CD4-positive, CD25-positive, alpha-beta regulatory T cell (primary cell): ENCODE measurements at regions not wholly inside any gene's neighbourhood (a gene's known extent, or its start where the extent isn't known, plus 50 kb on each side); places are given as distances from the start of the nearest gene placed in this dataset.
"Not testable (repeated sequence)": the region's sequence is repeated elsewhere in the genome, so short reads cannot be mapped to it uniquely, and the experiment has no call there.

Experiments
- ATAC-seq, 2 donors: fragments of 150-1000 bp; cut with Tn5 transposase; one replicate each; pipeline ENCODE4 v1.10.0; 2021; ENCODE audit warnings: low read depth in 2 of 2, moderate number of reproducible peaks in 2 of 2, moderate library complexity in 1 of 2
- DNase-seq, 3 donors: peaks; one replicate each; pipeline versions ENCODE4 v3.0.0 to v3.0.0-alpha.2; 2012 to 2022; ENCODE audit warnings: mixed read lengths in 1 of 3
- H3K27ac ChIP-seq: one replicate; pipeline ENCODE4 v1.7.0; 2013; ENCODE audit warnings: mild to moderate bottlenecking, low read length; ENCODE audit not compliant: insufficient read depth, poor library complexity, severe bottlenecking
- H3K27me3 ChIP-seq: one replicate; pipeline ENCODE4 v1.7.0; 2013; ENCODE audit warnings: low read length; ENCODE audit not compliant: control insufficient read depth, insufficient read depth
- H3K36me3 ChIP-seq: one replicate; pipeline ENCODE4 v1.7.0; 2013; ENCODE audit warnings: mild to moderate bottlenecking, low read length, moderate library complexity; ENCODE audit not compliant: control insufficient read depth, insufficient read depth
- H3K4me1 ChIP-seq: 2 replicates; pipeline ENCODE4 v1.7.0; 2013; ENCODE audit warnings: mild to moderate bottlenecking, low read length; ENCODE audit not compliant: insufficient read depth, control insufficient read depth, poor library complexity, severe bottlenecking
- H3K4me3 ChIP-seq: one replicate; pipeline ENCODE4 v1.7.0; 2013; ENCODE audit warnings: low read depth, mild to moderate bottlenecking, low read length, moderate library complexity
- H3K9me3 ChIP-seq, 2 experiments: 1 replicate in 1 of 2; 2 replicates in 1 of 2; pipeline ENCODE4 v1.7.0; 2013; ENCODE audit warnings: low read length in 2 of 2, mild to moderate bottlenecking in 1 of 2, moderate library complexity in 1 of 2; ENCODE audit not compliant: control insufficient read depth in 2 of 2
- H3K27ac Mint-ChIP-seq, 3 donors: one replicate each; pipeline ENCODE4 v1.8.0; 2020 to 2022; ENCODE audit warnings: mild to moderate bottlenecking in 3 of 3, mixed read lengths in 3 of 3, moderate library complexity in 2 of 3
- H3K27me3 Mint-ChIP-seq: one replicate; pipeline ENCODE4 v1.8.0; 2022; ENCODE audit warnings: mild to moderate bottlenecking, mixed read lengths
- H3K36me3 Mint-ChIP-seq: one replicate; pipeline ENCODE4 v1.8.0; 2020; ENCODE audit warnings: mixed read lengths
- H3K4me1 Mint-ChIP-seq, 4 donors: one replicate each; pipeline ENCODE4 v1.8.0; 2020 to 2022; ENCODE audit warnings: mixed read lengths in 4 of 4, mild to moderate bottlenecking in 1 of 4
- H3K4me3 Mint-ChIP-seq, 4 donors: one replicate each; pipeline ENCODE4 v1.8.0; 2020 to 2022; ENCODE audit warnings: mild to moderate bottlenecking in 4 of 4, mixed read lengths in 4 of 4, moderate library complexity in 3 of 4
- H3K9me3 Mint-ChIP-seq, 7 donors: one replicate each; pipeline ENCODE4 v1.8.0; 2020 to 2022; ENCODE audit warnings: mixed read lengths in 7 of 7, mild to moderate bottlenecking in 3 of 7, moderate library complexity in 2 of 7

DNA sequence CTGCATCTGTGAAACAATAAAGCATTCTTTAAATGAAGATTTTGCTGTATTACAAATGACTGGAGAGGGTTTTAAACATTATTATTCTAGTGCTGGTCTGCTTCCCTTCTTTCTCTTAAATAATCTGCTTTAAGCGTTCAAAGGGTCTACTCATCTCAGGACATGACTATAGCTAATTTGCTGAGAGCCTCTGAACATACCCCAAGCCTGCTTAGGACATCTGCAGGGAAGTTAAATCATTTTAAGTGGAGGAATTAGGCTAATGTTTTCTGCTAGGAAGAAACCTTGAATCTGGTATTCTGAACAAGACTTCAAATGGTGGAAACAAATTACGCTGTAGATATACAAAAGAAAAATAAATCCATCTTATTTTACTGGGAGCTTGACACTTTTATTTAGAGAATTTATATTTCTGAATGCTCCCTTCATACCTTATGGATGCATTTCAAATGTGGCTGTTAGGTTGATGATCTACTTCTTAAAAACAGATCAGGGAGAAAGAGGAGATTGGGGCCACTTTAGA lies 124.4 kb upstream of the ITGB1 start:
- Histone ChIP-seq H3K27ac (no peak overlapping the region), H3K4me3 (no peak overlapping the region), H3K4me1 (peaks cover 12% of the 10 kb centered on the region), H3K9me3 (no peaks in the 10 kb centered on the region), H3K36me3 (peaks cover 4% of the 10 kb centered on the region), H3K27me3 (no peaks in the 10 kb centered on the region)
- Mint-ChIP-seq H3K4me3 (no peak overlapping the region), H3K4me1 (peaks cover 8 to 45% (median 38%) of the 10 kb centered on the region in 4 donors), H3K9me3 (peaks cover 0 to 6% (median 0%) of the 10 kb centered on the region in 7 donors), H3K27ac (peak overlapping the region; percentile 27 to 53 (median 34)), H3K36me3 (no peaks in the 10 kb centered on the region), H3K27me3 (no peaks in the 10 kb centered on the region)
- no peak for ATAC-seq
- DNase-seq: no peak

DNA sequence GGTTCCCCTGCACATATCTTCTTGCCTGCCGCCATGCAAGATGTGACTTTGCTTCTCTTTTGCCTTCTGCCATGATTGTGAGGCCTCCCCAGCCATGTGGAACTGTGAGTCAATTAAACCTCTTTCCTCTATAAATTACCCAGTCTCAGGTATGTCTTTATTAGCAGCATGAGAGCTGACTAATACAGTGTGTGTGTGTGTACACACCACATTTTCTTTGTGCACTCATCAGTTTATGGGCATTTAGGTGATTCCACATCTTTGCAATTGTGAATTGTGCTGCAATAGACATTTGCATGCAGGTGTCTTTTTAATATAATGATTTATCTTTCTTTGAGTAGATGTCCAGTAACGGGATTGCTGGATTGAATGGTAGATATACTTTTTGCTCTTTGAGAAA lies 122.4 kb upstream of the ITGB1 start:
- not testable (repeated sequence) for H3K27me3 ChIP-seq, H3K27me3 Mint-ChIP-seq, H3K4me1 ChIP-seq, H3K27ac Mint-ChIP-seq, H3K27ac ChIP-seq, H3K9me3 ChIP-seq, DNase-seq, H3K4me3 ChIP-seq, H3K9me3 Mint-ChIP-seq, ATAC-seq, H3K36me3 Mint-ChIP-seq, H3K4me3 Mint-ChIP-seq, H3K36me3 ChIP-seq
- peaks cover 4 to 27% (median 24%) of the 10 kb centered on the region in 4 donors for H3K4me1 Mint-ChIP-seq

DNA sequence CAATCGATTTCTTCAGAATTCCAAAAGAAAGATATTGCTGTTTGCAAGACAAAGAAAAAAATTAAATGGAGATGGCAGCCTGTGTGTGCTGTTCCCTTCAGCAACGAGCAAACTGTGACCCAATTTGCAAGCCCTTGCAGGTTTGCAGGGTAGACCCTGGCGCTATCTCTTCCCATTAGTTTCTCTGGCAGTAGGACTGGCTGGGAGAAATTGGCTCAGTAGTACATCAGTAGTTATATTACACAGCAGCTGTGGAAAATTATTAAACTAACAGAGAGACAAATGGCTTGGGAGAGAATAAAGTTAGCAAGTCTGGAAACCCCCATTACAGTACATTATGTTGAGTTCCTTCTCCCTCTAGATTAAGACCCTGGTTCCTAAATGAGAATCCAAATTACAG lies 116.4 kb upstream of the ITGB1 start:
- Mint-ChIP-seq H3K4me3 (no peak overlapping the region), H3K27ac (peak overlapping the region in 1 of 3 donors; percentile 18), H3K4me1 (peaks cover 16 to 23% (median 19%) of the 10 kb centered on the region in 4 donors), H3K36me3 (peaks cover 4% of the 10 kb centered on the region), H3K27me3 (no peaks in the 10 kb centered on the region), H3K9me3 (peaks cover 0 to 4% (median 0%) of the 10 kb centered on the region in 7 donors)
- Histone ChIP-seq H3K4me3 (no peak overlapping the region), H3K27me3 (no peaks in the 10 kb centered on the region), H3K36me3 (peaks cover 5% of the 10 kb centered on the region), H3K27ac (no peak overlapping the region), H3K4me1 (no peaks in the 10 kb centered on the region), H3K9me3 (no peaks in the 10 kb centered on the region)
- ATAC-seq (no peak), DNase-seq (no peak)

DNA sequence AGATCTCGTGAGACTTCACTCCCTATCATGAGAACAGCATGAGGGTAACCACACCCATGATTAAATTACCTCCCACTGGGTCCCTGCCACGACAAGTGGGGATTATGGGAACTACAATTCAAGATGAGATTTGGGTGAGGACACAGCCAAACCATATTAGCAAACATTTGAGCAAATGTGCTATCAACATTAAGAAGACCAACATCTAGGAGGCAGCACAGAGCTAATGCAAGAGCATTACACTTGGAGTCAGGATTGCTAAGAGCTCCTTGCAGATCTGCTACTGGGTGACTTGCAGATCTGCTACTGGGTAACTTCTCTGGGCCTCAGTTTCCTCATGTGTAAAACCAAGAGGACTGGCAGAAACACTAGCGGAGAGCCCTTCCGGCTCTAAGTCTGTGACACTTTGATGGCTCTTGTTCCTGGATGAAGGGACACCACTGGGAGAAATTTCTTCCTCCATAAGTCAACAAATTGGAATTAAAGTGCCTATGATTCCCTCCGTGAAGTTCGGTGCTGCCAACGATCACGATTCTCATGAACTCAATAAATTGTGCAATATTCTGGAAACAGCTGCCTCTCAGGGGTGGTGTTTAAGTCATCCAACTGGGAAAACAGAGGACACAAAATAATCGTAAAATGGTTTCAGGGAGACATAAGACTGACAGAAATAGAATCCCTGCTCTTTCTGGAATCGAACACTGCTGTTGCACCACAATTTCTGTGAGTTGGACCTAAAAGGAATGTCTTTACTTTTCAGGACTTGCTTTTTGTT lies 115.8 kb upstream of the ITGB1 start:
- DNase-seq (peak in 1 of 3 donors; percentile 58), ATAC-seq (no peak)
- H3K9me3 ChIP-seq: no peaks in the 10 kb centered on the region
- H3K4me1 Mint-ChIP-seq: peaks cover 17 to 25% (median 19%) of the 10 kb centered on the region in 4 donors
- no peak overlapping the region for H3K27ac ChIP-seq
- H3K4me3 Mint-ChIP-seq: no peak overlapping the region
- H3K9me3 Mint-ChIP-seq: peaks cover 0 to 4% (median 0%) of the 10 kb centered on the region in 7 donors
- H3K4me3 ChIP-seq: no peak overlapping the region
- no peak overlapping the region for H3K27ac Mint-ChIP-seq
- H3K27me3 ChIP-seq: no peaks in the 10 kb centered on the region
- no peaks in the 10 kb centered on the region for H3K4me1 ChIP-seq
- no peaks in the 10 kb centered on the region for H3K27me3 Mint-ChIP-seq
- peaks cover 5% of the 10 kb centered on the region for H3K36me3 ChIP-seq
- peaks cover 4% of the 10 kb centered on the region for H3K36me3 Mint-ChIP-seq

DNA sequence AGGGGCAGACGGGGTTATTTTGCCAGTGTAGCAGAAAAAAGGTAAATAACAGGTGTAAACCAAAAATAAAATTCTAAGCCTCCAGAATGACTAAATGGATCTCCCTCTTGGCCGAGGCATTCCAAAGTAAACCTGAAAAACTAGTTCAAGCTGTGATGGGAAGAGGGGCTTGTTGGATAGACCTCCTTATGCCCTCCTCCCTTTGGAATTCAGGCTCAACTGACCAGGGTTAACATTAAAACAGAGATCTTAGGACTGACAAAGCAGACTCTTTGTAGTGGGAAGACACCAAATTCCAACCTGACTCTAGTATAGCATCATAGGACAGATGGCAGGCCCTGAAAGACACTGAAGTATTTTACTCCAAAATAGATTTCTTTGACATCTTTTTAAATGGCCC lies 113.8 kb upstream of the ITGB1 start:
- H3K27ac Mint-ChIP-seq: peak overlapping the region in 1 of 3 donors; percentile 49
- Histone ChIP-seq H3K27me3 (no peaks in the 10 kb centered on the region), H3K4me1 (no peaks in the 10 kb centered on the region), H3K27ac (no peak overlapping the region), H3K9me3 (no peaks in the 10 kb centered on the region), H3K36me3 (peaks cover 5% of the 10 kb centered on the region), H3K4me3 (no peak overlapping the region)
- no peaks in the 10 kb centered on the region for H3K27me3 Mint-ChIP-seq
- peaks cover 19 to 32% (median 22%) of the 10 kb centered on the region in 4 donors for H3K4me1 Mint-ChIP-seq
- ATAC-seq (no peak), DNase-seq (no peak)
- H3K4me3 Mint-ChIP-seq: no peak overlapping the region
- H3K36me3 Mint-ChIP-seq: peaks cover 11% of the 10 kb centered on the region
- H3K9me3 Mint-ChIP-seq: peaks cover 0 to 4% (median 0%) of the 10 kb centered on the region in 7 donors

DNA sequence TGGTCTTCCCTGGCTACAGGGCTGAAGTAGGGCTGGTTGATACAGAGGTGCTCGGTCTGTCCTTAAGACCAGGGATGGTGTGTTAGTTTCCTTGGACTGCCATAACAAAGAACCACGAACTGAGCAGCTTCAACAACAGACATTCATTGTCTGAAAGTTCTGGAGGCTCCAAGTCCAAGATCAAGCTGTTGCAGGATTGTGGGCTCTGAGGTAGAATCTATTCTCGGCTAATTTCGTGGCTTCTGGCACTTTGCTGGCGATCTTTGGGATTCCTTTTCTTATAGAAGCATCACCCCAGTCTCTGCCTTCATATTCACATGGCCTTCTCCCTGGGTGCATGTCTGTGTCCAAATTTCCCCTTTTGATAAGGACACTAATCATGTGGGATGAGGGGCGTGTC lies 112.1 kb upstream of the ITGB1 start:
- Mint-ChIP-seq H3K9me3 (peaks cover 0 to 4% (median 0%) of the 10 kb centered on the region in 7 donors), H3K27ac (peak overlapping the region in 2 of 3 donors; percentile 47 to 59)

DNA sequence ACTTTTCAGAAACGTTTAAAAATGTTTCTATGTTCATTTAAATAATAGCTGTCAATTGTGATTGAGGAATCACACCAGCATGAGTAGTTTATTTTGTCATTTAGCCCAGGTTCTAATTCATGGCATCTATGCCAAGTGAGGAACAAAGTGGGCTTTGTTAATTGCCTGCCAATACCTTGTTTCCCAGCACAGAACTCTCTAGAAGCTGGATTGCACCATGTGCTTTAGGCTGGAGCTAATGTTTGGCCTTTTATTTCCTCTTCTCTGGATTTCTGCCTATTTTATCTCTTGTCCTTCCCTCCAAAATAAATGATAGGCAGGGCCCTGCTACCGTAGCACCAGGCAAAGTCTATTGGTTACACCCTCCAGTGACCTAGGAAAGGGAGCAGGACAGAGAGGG lies 109.9 kb upstream of the ITGB1 start:
- Histone ChIP-seq H3K36me3 (no peaks in the 10 kb centered on the region), H3K27me3 (no peaks in the 10 kb centered on the region), H3K9me3 (no peaks in the 10 kb centered on the region), H3K4me3 (no peak overlapping the region), H3K27ac (no peak overlapping the region), H3K4me1 (no peaks in the 10 kb centered on the region)
- Mint-ChIP-seq H3K36me3 (peaks cover 11% of the 10 kb centered on the region), H3K27ac (no peak overlapping the region), H3K9me3 (peaks cover 0 to 4% (median 0%) of the 10 kb centered on the region in 7 donors), H3K27me3 (no peaks in the 10 kb centered on the region), H3K4me1 (peaks cover 10 to 31% (median 27%) of the 10 kb centered on the region in 4 donors), H3K4me3 (no peak overlapping the region)
- ATAC-seq (no peak), DNase-seq (no peak)

More for the DNA sequence above, 112.1 kb upstream of the ITGB1 start:
- Histone ChIP-seq H3K4me3 (no peak overlapping the region), H3K36me3 (peaks cover 5% of the 10 kb centered on the region), H3K27ac (no peak overlapping the region), H3K27me3 (no peaks in the 10 kb centered on the region), H3K4me1 (no peaks in the 10 kb centered on the region), H3K9me3 (no peaks in the 10 kb centered on the region)
- H3K4me3 Mint-ChIP-seq: peak overlapping the region in 1 of 4 donors; percentile 53
- H3K36me3 Mint-ChIP-seq: peaks cover 11% of the 10 kb centered on the region
- peaks cover 22 to 33% (median 25%) of the 10 kb centered on the region in 4 donors for H3K4me1 Mint-ChIP-seq
- ATAC-seq (no peak), DNase-seq (no peak)
- no peaks in the 10 kb centered on the region for H3K27me3 Mint-ChIP-seq
